ENCODE measurements at regions not wholly inside any gene's neighbourhood (a gene's known extent, or its start where the extent isn't known, plus 50 kb on each side); places are given as distances from the start of the nearest gene placed in this dataset.
A peak's percentile ranks its signal among the peaks of the same experiment; 100 is the strongest.
"Not testable (repeated sequence)": the region's sequence is repeated elsewhere in the genome, so short reads cannot be mapped to it uniquely, and the experiment has no call there.

DNA sequence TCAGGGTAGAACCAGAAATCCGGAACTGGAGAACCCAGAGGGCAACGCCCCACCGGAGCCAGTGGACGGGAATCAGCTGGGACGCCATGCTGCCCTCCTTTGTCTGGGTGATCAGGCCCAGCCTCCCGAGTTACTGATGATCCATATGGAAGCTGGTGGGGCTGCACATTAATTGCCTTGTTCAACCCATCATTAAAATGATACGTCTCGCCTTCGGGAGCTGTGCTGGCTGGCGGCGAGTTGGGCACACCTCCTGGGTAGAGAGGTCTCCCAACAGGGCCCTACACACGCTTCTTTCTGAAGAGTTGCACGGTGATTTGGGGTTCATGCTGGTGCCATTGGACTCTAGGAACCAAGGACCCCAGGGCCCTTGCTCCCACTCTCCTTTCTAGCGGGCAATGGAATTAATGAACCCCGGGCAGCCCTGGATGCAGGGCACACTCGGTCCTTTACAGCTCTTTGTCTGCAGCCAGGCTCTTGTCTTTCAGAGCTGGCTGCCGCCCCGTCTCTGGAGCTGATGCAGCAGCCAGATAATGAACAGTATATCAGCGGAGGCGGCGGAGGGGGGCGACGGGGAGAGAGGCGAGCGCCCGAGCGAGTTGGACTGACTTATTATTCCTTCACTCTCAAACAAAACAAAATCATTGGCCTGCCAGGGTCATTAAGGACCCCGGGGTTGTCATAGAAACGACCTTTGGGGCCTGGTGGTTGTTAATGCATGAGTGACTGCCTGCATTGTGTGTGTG, 412.2 kb upstream of the ZMIZ1 start:
- H3K4me3 Mint-ChIP-seq: no peak overlapping the region
- ATAC-seq (no peak), DNase-seq (no peak)
- no peak overlapping the region for H3K27ac Mint-ChIP-seq
- H3K27me3 Mint-ChIP-seq: peaks cover 11% of the 10 kb centered on the region
- H3K36me3 Mint-ChIP-seq (ENCODE audit: low read depth): no peaks in the 10 kb centered on the region
- H3K9me3 Mint-ChIP-seq: peaks cover 1% of the 10 kb centered on the region
- no peaks in the 10 kb centered on the region for H3K4me1 Mint-ChIP-seq

GRCh38 chr10:78657163-78657861, 411.5 kb upstream of the ZMIZ1 start:
- no peaks in the 10 kb centered on the region for H3K36me3 Mint-ChIP-seq (ENCODE audit: low read depth)
- no peaks in the 10 kb centered on the region for H3K4me1 Mint-ChIP-seq
- no peak overlapping the region for H3K4me3 Mint-ChIP-seq
- ATAC-seq: peak; percentile 83
- H3K27me3 Mint-ChIP-seq: peaks cover 12% of the 10 kb centered on the region
- peak; percentile 80 for DNase-seq
- no peaks in the 10 kb centered on the region for H3K9me3 Mint-ChIP-seq
- no peak overlapping the region for H3K27ac Mint-ChIP-seq

DNA sequence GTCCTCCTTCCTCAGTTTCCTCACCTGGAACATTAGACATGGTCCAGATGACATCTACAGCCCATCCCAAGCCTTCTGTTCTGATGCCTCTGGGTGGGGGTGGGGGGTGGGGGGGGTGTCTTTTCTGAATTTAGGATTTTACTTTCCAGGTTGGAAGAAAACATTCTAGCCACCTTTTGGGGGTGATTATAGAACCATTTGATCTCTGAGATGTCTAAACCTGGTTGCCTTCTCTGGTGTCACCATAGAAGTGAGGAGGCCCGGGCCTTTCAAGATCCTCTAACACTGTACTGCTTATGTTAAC, 411.0 kb upstream of the ZMIZ1 start:
- DNase-seq (no peak), ATAC-seq (no peak)
- H3K36me3 Mint-ChIP-seq (ENCODE audit: low read depth): no peaks in the 10 kb centered on the region
- H3K9me3 Mint-ChIP-seq: no peaks in the 10 kb centered on the region
- H3K27me3 Mint-ChIP-seq: peaks cover 12% of the 10 kb centered on the region
- no peak overlapping the region for H3K27ac Mint-ChIP-seq
- no peaks in the 10 kb centered on the region for H3K4me1 Mint-ChIP-seq
- no peak overlapping the region for H3K4me3 Mint-ChIP-seq

- no peak for ATAC-seq
- Mint-ChIP-seq H3K4me1 (no peaks in the 10 kb centered on the region), H3K27me3 (peaks cover 18% of the 10 kb centered on the region), H3K4me3 (no peak overlapping the region), H3K9me3 (no peaks in the 10 kb centered on the region), H3K36me3 (ENCODE audit: low read depth) (no peaks in the 10 kb centered on the region), H3K27ac (no peak overlapping the region)
- DNase-seq: no peak
These were observed 409.8 kb upstream of the ZMIZ1 start for GRCh38 chr10:78658645-78659597.

DNA sequence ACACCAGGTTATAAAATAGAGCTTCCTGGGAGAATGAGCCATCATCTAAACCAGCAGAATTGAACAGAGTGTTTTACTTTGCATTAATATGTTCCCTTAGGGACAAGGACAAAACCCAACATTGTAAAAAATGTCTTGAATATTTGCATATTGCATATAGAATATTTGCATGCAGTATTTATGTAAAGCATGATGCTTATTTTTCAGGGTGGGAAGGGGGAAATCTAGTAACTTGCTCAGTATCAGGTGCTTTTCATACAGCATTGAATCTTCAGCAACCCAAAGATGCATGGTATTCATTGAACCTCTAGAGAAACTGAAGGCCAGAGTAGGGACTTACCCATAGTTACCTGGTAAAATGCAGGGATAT, 409.2 kb upstream of the ZMIZ1 start:
- Mint-ChIP-seq H3K9me3 (peaks cover under 1% of the 10 kb centered on the region), H3K27me3 (peaks cover 17% of the 10 kb centered on the region), H3K4me1 (no peaks in the 10 kb centered on the region), H3K36me3 (ENCODE audit: low read depth) (no peaks in the 10 kb centered on the region), H3K4me3 (no peak overlapping the region), H3K27ac (no peak overlapping the region)
- ATAC-seq: no peak
- no peak for DNase-seq

DNA sequence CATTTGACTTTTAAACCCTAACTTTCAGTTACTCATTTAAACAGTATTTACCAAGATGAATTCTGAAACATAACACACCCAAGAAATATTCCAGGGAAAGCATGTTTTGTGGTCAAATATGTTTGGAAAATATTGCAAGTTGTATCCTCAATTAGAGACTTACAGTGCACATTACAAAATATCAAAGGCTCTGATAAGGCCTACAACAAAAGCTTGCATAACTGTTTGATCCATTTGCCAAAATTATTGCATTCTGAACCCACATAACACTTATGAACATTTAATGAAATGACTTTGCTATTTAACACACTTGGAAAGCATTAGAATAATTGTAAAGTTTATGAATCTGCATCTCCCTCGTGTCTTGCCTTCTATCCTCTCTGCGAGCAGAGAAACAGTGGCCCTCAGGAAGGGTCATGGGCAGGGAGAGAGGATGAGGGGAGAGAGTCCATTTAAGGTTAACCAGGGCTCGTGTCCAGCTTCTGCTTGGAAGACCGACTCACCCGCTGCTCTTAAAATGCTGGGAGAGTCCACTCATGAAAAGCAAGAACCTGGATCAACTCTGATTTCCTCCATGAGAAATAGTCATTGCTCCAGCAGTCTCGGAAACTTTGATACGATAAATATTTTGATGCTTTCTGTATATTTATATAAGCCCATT, 408.2 kb upstream of the ZMIZ1 start:
- H3K4me3 Mint-ChIP-seq: no peak overlapping the region
- DNase-seq (no peak), ATAC-seq (no peak)
- H3K27me3 Mint-ChIP-seq: peaks cover 20% of the 10 kb centered on the region
- H3K4me1 Mint-ChIP-seq: no peaks in the 10 kb centered on the region
- no peaks in the 10 kb centered on the region for H3K36me3 Mint-ChIP-seq (ENCODE audit: low read depth)
- no peak overlapping the region for H3K27ac Mint-ChIP-seq
- H3K9me3 Mint-ChIP-seq: peaks cover 10% of the 10 kb centered on the region

DNA sequence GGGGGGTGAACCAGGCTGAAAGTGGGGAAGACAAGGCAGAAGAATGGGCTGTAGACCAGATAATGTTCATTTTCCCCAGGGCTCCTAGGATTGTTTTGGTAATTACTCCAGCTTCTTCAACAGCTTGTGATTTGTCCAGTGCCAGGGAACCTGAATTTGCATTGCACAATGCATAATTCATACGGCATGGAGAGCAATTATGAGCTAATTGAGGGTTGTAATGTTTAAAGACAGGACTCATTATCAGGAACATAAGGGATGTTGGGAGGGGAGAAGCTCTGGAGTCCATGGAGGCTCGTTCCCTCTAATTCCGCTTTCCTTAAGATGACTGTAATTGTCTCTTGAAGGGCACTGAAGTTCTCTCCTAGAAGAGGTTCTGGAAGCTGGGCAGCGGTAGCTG, 405.0 kb upstream of the ZMIZ1 start:
- H3K27ac Mint-ChIP-seq: no peak overlapping the region
- H3K4me1 Mint-ChIP-seq: peaks cover 3% of the 10 kb centered on the region
- ATAC-seq (no peak), DNase-seq (no peak)
- peaks cover 29% of the 10 kb centered on the region for H3K27me3 Mint-ChIP-seq
- H3K36me3 Mint-ChIP-seq (ENCODE audit: low read depth): no peaks in the 10 kb centered on the region
- no peak overlapping the region for H3K4me3 Mint-ChIP-seq
- H3K9me3 Mint-ChIP-seq: peaks cover 10% of the 10 kb centered on the region

GRCh38 chr10:78664929-78665553, 403.7 kb upstream of the ZMIZ1 start:
- ATAC-seq: no peak
- Mint-ChIP-seq H3K4me1 (peaks cover 3% of the 10 kb centered on the region), H3K9me3 (peaks cover 10% of the 10 kb centered on the region), H3K27ac (no peak overlapping the region), H3K4me3 (no peak overlapping the region), H3K27me3 (peaks cover 35% of the 10 kb centered on the region), H3K36me3 (ENCODE audit: low read depth) (no peaks in the 10 kb centered on the region)
- DNase-seq: peak; percentile 10

DNA sequence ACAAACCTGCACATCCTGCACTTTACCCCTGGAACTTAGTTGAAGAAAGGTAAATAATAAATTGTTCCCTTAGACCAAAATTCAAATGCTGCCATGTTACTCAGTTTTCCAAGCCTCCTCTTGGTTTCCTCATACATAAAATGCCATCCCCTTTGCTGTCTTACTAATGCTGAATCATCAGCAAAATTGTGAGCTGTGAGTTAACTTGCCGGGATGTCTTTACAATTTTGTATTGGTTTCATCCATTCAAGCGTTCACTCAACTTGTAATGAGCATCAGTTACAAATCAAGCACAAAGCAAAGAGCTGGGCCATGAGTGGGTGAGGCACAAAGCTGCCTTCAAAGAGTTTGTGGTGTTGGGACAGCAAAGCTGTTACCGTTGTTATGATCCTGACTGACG, 395.8 kb upstream of the ZMIZ1 start:
- Mint-ChIP-seq H3K27me3 (peaks cover 14% of the 10 kb centered on the region), H3K36me3 (ENCODE audit: low read depth) (no peaks in the 10 kb centered on the region), H3K27ac (no peak overlapping the region), H3K4me3 (no peak overlapping the region), H3K9me3 (no peaks in the 10 kb centered on the region), H3K4me1 (no peaks in the 10 kb centered on the region)
- no peak for ATAC-seq
- DNase-seq: no peak

GRCh38 chr10:78681141-78681540, 387.6 kb upstream of the ZMIZ1 start:
- not testable (repeated sequence) for DNase-seq; H3K9me3 Mint-ChIP-seq; H3K27ac Mint-ChIP-seq; H3K4me1 Mint-ChIP-seq; H3K4me3 Mint-ChIP-seq; ATAC-seq; H3K36me3 Mint-ChIP-seq (ENCODE audit: low read depth)
- H3K27me3 Mint-ChIP-seq: peaks cover 14% of the 10 kb centered on the region

GRCh38 chr10:78681986-78682385, 386.8 kb upstream of the ZMIZ1 start:
- peaks cover 14% of the 10 kb centered on the region for H3K27me3 Mint-ChIP-seq
- not testable (repeated sequence) for H3K4me1 Mint-ChIP-seq; ATAC-seq; H3K4me3 Mint-ChIP-seq; DNase-seq; H3K9me3 Mint-ChIP-seq; H3K36me3 Mint-ChIP-seq (ENCODE audit: low read depth); H3K27ac Mint-ChIP-seq

DNA sequence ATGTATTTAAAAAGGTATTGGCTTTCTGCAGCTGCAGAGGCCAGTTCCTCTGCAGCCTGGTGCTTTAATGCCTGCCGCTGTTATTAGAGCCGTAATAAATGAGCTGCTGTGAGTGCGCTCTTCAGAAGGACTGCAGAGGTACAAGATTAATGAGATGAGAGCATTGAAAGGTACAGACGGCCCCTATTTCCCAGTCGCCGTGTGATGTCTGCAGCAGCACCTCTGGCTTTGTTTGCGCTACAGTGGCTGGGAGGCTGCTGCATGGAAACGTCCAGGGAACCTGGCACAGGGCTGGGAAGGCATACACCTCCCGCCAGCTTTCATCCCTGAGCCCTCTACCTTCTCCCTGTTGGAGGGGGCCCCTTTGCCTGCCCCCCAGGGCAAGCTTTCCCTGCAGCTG, 383.8 kb upstream of the ZMIZ1 start:
- Mint-ChIP-seq H3K27ac (no peak overlapping the region), H3K36me3 (ENCODE audit: low read depth) (no peaks in the 10 kb centered on the region), H3K9me3 (peaks cover 6% of the 10 kb centered on the region), H3K27me3 (peaks cover 14% of the 10 kb centered on the region), H3K4me1 (peaks cover 4% of the 10 kb centered on the region), H3K4me3 (no peak overlapping the region)
- DNase-seq (no peak), ATAC-seq (no peak)

DNA sequence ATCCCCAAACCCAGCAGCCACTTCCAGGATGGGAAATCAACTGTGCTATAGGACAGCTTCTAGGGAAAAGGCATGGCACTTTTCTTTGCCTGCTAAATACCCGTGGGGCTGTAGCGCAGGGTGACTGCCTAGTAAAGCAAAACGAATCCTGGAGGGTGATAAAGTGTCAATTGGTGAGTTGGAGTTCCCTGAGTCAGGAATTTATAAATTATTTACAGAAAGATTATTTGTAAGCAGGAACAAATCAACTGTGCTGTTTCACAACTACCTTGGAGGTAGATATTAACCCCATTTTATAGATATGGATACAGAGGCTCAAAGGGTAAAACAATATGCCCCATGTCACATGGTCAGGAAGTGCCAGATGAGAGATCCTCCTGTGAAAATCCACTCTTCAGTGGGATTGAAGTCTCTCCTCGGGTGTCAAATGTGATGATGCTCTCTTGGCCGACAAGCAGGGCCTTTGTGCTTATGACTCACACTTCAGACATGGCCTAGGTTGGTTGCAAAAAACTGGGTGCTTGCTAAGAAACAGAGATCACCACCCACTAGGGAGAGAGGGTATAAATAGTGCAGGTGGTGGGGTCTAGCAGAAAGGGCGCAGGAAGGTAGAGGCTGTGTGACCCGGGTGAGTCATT, 383.2 kb upstream of the ZMIZ1 start:
- Mint-ChIP-seq H3K4me3 (no peak overlapping the region), H3K9me3 (peaks cover 6% of the 10 kb centered on the region), H3K27ac (no peak overlapping the region), H3K27me3 (peaks cover 14% of the 10 kb centered on the region), H3K4me1 (peaks cover 4% of the 10 kb centered on the region), H3K36me3 (ENCODE audit: low read depth) (no peaks in the 10 kb centered on the region)
- DNase-seq: peak; percentile 6
- peak; percentile 87 for ATAC-seq

Measured in activated naive CD8-positive, alpha-beta T cell treated with anti-CD3 and anti-CD28 coated beads, Interleukin-2, amount 50 U/mL, for 24 hours (primary cell).